HEK293 (cell line): ENCODE measurements at regions not wholly inside any gene's neighbourhood (a gene's known extent, or its start where the extent isn't known, plus 50 kb on each side); places are given as distances from the start of the nearest gene placed in this dataset.

Experiments
- CTCF ChIA-PET: fragments of 350-600 bp; formaldehyde crosslinking; extraction: SDS; loops from one replicate; lab custom pipeline; 2021; ENCODE audit warnings: antibody characterized with exemption; lab: Yijun Ruan, JAX
- POLR2A ChIA-PET: fragments of 300-600 bp; formaldehyde crosslinking; extraction: SDS; loops from one replicate; lab custom pipeline; 2020; ENCODE audit warnings: antibody characterized with exemption, inconsistent platforms; lab: Yijun Ruan, JAX
- H3K27ac ChIP-seq: fragments of 200-500 bp; sonication (Bioruptor generic); 2 replicates; pipeline ENCODE4 v1.5.1; 2014; ENCODE audit warnings: low read depth, low read length, control low read depth, inconsistent platforms; ENCODE audit errors: extremely low read depth
- H3K36me3 ChIP-seq, 2 experiments: fragments of 200-500 bp in 1 of 2; sonication (Bioruptor generic) in 1 of 2; 1 replicate in 1 of 2; 2 replicates in 1 of 2; pipeline ENCODE4 v1.5.1; 2014 to 2017; ENCODE audit warnings: inconsistent platforms in 2 of 2, low read length in 2 of 2; ENCODE audit not compliant: control insufficient read depth in 2 of 2, insufficient read depth in 1 of 2
- H3K4me1 ChIP-seq: fragments of 200-500 bp; sonication (Bioruptor generic); 2 replicates; pipeline ENCODE4 v1.5.1; 2014; ENCODE audit warnings: mild to moderate bottlenecking, low read length, inconsistent platforms; ENCODE audit not compliant: control insufficient read depth, insufficient read depth
- H3K4me3 ChIP-seq: 2 replicates; pipeline ENCODE4 v1.5.1; 2011; ENCODE audit warnings: low read depth, mild to moderate bottlenecking, control low read depth, low read length, moderate library complexity
- H3K9me3 ChIP-seq: fragments of 200-500 bp; sonication (Bioruptor generic); 2 replicates; pipeline ENCODE4 v1.5.1; 2014; ENCODE audit warnings: low read depth, low read length, inconsistent platforms; ENCODE audit not compliant: control insufficient read depth, insufficient read depth
- GLIS1 ChIP-seq: fragments of 450-650 bp; formaldehyde crosslinking; IDR thresholded peaks from 2 replicates; pipeline ENCODE4 v1.5.1; 2016; ENCODE audit warnings: missing biosample characterization, missing genetic modification characterization
- GLIS2 ChIP-seq: fragments of 450-650 bp; formaldehyde crosslinking; IDR thresholded peaks from 2 replicates; pipeline ENCODE4 v1.5.1; 2016; ENCODE audit warnings: missing biosample characterization, missing genetic modification characterization
- OSR2 ChIP-seq: fragments of 450-650 bp; formaldehyde crosslinking; IDR thresholded peaks from 2 replicates; pipeline ENCODE4 v1.5.1; 2016; ENCODE audit warnings: missing biosample characterization, missing genetic modification characterization
- RBAK ChIP-seq: fragments of 450-650 bp; formaldehyde crosslinking; IDR thresholded peaks from 2 replicates; pipeline ENCODE4 v1.5.1; 2016; ENCODE audit warnings: missing biosample characterization, missing genetic modification characterization
- YY1 ChIP-seq: fragments of 450-650 bp; formaldehyde crosslinking; IDR thresholded peaks from 2 replicates; pipeline ENCODE4 v1.5.1; 2018; ENCODE audit warnings: missing biosample characterization, missing genetic modification characterization
- ZNF132 ChIP-seq: fragments of 450-650 bp; formaldehyde crosslinking; IDR thresholded peaks from 2 replicates; pipeline ENCODE4 v1.5.1; 2017; ENCODE audit warnings: missing biosample characterization, missing genetic modification characterization, borderline replicate concordance
- ZNF211 ChIP-seq: fragments of 450-650 bp; formaldehyde crosslinking; IDR thresholded peaks from 2 replicates; pipeline ENCODE4 v1.5.1; 2016; ENCODE audit warnings: low read depth, missing biosample characterization, missing genetic modification characterization
- ZNF624 ChIP-seq: fragments of 450-650 bp; formaldehyde crosslinking; IDR thresholded peaks from 2 replicates; pipeline ENCODE4 v1.5.1; 2017; ENCODE audit warnings: missing biosample characterization, missing genetic modification characterization
- TF ChIP-seq, protein P1 (sequence below): fragments of 450-650 bp; formaldehyde crosslinking; IDR thresholded peaks from 2 replicates; pipeline ENCODE4 v1.5.1; 2016; ENCODE audit warnings: missing biosample characterization, missing genetic modification characterization
- TF ChIP-seq, protein P2 (sequence below): fragments of 450-650 bp; formaldehyde crosslinking; IDR thresholded peaks from 2 replicates; pipeline ENCODE4 v1.5.1; 2016; ENCODE audit warnings: missing biosample characterization, missing genetic modification characterization
- TF ChIP-seq, protein P3 (sequence below): fragments of 450-650 bp; formaldehyde crosslinking; IDR thresholded peaks from 2 replicates; pipeline ENCODE4 v1.5.1; 2016; ENCODE audit warnings: missing biosample characterization, missing genetic modification characterization
- TF ChIP-seq, protein P4 (sequence below): fragments of 450-650 bp; formaldehyde crosslinking; IDR thresholded peaks from 2 replicates; pipeline ENCODE4 v1.5.1; 2016; ENCODE audit warnings: missing biosample characterization, missing genetic modification characterization
- TF ChIP-seq, protein P5 (sequence below): fragments of 450-650 bp; formaldehyde crosslinking; IDR thresholded peaks from 2 replicates; pipeline ENCODE4 v1.5.1; 2016; ENCODE audit warnings: missing biosample characterization, missing genetic modification characterization

DNA sequence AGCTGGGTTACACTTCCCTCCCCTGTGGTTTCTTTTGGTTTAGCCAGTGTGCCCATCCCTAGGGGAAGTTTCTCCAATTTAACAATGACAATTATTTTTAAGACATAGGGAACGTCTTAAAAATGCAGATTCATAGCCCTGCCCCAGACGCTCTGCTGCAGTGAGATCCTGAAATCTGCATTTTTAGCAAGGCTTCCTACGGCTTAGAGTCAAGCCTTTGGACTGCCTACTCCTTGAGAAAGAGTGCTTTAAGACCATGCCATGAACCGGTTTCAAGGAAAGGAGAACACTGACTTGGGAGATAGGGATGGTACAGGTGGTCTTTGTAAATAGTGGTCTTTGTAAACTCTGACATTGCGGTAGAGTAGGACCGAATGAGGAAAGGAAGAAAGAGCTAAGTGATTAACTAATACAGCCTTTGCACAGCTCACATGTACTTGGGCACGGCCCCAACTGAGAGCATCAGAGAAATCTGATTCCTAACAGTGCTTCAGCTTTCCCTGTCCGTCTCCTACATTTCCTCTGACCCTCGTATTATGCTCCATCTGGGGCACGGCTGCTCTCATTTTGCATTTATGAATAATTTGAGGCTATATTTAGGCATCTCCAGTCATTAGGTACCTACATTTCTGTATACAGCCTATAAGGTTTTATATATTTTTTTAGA lies 217.6 kb upstream of the TANK start:
- no peak overlapping the region for H3K4me3 ChIP-seq
- H3K36me3 ChIP-seq = no peaks in the 10 kb centered on the region
- no peaks in the 10 kb centered on the region for H3K4me1 ChIP-seq
- H3K27ac ChIP-seq = no peak overlapping the region
- H3K9me3 ChIP-seq = no peaks in the 10 kb centered on the region
- ChIA-PET POLR2A (no interaction called here), CTCF (no interaction called here)
- TF ChIP-seq ZNF211 (tag by site-specific recombination) = no peak
- TF ChIP-seq, protein P1, sequence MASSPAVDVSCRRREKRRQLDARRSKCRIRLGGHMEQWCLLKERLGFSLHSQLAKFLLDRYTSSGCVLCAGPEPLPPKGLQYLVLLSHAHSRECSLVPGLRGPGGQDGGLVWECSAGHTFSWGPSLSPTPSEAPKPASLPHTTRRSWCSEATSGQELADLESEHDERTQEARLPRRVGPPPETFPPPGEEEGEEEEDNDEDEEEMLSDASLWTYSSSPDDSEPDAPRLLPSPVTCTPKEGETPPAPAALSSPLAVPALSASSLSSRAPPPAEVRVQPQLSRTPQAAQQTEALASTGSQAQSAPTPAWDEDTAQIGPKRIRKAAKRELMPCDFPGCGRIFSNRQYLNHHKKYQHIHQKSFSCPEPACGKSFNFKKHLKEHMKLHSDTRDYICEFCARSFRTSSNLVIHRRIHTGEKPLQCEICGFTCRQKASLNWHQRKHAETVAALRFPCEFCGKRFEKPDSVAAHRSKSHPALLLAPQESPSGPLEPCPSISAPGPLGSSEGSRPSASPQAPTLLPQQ = no peak
- TF ChIP-seq ZNF132 (tag by site-specific recombination) = no peak
- no peak for TF ChIP-seq RBAK
- TF ChIP-seq, protein P2, sequence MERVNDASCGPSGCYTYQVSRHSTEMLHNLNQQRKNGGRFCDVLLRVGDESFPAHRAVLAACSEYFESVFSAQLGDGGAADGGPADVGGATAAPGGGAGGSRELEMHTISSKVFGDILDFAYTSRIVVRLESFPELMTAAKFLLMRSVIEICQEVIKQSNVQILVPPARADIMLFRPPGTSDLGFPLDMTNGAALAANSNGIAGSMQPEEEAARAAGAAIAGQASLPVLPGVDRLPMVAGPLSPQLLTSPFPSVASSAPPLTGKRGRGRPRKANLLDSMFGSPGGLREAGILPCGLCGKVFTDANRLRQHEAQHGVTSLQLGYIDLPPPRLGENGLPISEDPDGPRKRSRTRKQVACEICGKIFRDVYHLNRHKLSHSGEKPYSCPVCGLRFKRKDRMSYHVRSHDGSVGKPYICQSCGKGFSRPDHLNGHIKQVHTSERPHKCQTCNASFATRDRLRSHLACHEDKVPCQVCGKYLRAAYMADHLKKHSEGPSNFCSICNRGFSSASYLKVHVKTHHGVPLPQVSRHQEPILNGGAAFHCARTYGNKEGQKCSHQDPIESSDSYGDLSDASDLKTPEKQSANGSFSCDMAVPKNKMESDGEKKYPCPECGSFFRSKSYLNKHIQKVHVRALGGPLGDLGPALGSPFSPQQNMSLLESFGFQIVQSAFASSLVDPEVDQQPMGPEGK = no peak
- no peak for TF ChIP-seq GLIS1 (tag by site-specific recombination)
- TF ChIP-seq, protein P3, sequence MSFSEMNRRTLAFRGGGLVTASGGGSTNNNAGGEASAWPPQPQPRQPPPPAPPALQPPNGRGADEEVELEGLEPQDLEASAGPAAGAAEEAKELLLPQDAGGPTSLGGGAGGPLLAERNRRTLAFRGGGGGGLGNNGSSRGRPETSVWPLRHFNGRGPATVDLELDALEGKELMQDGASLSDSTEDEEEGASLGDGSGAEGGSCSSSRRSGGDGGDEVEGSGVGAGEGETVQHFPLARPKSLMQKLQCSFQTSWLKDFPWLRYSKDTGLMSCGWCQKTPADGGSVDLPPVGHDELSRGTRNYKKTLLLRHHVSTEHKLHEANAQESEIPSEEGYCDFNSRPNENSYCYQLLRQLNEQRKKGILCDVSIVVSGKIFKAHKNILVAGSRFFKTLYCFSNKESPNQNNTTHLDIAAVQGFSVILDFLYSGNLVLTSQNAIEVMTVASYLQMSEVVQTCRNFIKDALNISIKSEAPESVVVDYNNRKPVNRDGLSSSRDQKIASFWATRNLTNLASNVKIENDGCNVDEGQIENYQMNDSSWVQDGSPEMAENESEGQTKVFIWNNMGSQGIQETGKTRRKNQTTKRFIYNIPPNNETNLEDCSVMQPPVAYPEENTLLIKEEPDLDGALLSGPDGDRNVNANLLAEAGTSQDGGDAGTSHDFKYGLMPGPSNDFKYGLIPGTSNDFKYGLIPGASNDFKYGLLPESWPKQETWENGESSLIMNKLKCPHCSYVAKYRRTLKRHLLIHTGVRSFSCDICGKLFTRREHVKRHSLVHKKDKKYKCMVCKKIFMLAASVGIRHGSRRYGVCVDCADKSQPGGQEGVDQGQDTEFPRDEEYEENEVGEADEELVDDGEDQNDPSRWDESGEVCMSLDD (tag by site-specific recombination) = no peak
- TF ChIP-seq, protein P4, sequence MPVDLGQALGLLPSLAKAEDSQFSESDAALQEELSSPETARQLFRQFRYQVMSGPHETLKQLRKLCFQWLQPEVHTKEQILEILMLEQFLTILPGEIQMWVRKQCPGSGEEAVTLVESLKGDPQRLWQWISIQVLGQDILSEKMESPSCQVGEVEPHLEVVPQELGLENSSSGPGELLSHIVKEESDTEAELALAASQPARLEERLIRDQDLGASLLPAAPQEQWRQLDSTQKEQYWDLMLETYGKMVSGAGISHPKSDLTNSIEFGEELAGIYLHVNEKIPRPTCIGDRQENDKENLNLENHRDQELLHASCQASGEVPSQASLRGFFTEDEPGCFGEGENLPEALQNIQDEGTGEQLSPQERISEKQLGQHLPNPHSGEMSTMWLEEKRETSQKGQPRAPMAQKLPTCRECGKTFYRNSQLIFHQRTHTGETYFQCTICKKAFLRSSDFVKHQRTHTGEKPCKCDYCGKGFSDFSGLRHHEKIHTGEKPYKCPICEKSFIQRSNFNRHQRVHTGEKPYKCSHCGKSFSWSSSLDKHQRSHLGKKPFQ (tag by site-specific recombination) = no peak
- no peak for TF ChIP-seq OSR2 (tag by site-specific recombination)

DNA sequence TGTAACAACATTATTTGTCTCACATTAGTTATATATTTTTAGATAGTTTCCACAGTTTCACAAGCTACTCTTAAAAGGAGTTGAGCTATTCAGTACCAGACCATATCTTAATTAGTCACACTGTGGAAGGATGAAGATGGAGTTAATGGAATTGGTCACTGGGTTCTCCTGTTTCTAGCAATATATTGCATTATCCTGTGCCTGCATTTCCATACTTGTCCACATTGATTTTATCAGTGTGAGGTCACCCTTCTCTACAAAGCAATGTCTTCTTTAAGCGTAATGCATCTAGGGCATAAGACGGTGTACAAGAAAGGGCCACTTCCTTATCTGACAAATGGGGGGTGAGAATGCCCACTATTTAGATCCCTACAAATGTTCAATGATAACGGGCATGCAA lies 216.8 kb upstream of the TANK start:
- ChIA-PET CTCF (no interaction called here), POLR2A (no interaction called here)
- TF ChIP-seq ZNF624 (tag by site-specific recombination) (no peak), GLIS2 (tag by site-specific recombination) (no peak), YY1 (tag by site-specific recombination) (no peak)
- TF ChIP-seq, protein P5, sequence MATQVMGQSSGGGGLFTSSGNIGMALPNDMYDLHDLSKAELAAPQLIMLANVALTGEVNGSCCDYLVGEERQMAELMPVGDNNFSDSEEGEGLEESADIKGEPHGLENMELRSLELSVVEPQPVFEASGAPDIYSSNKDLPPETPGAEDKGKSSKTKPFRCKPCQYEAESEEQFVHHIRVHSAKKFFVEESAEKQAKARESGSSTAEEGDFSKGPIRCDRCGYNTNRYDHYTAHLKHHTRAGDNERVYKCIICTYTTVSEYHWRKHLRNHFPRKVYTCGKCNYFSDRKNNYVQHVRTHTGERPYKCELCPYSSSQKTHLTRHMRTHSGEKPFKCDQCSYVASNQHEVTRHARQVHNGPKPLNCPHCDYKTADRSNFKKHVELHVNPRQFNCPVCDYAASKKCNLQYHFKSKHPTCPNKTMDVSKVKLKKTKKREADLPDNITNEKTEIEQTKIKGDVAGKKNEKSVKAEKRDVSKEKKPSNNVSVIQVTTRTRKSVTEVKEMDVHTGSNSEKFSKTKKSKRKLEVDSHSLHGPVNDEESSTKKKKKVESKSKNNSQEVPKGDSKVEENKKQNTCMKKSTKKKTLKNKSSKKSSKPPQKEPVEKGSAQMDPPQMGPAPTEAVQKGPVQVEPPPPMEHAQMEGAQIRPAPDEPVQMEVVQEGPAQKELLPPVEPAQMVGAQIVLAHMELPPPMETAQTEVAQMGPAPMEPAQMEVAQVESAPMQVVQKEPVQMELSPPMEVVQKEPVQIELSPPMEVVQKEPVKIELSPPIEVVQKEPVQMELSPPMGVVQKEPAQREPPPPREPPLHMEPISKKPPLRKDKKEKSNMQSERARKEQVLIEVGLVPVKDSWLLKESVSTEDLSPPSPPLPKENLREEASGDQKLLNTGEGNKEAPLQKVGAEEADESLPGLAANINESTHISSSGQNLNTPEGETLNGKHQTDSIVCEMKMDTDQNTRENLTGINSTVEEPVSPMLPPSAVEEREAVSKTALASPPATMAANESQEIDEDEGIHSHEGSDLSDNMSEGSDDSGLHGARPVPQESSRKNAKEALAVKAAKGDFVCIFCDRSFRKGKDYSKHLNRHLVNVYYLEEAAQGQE = no peak
- no peaks in the 10 kb centered on the region for H3K9me3 ChIP-seq
- no peak overlapping the region for H3K4me3 ChIP-seq
- H3K4me1 ChIP-seq = no peaks in the 10 kb centered on the region
- H3K27ac ChIP-seq = no peak overlapping the region
- H3K36me3 ChIP-seq = no peaks in the 10 kb centered on the region
